Kasumi-1 (cell line): ENCODE measurements at regions not wholly inside any gene's neighbourhood (a gene's known extent, or its start where the extent isn't known, plus 50 kb on each side); places are given as distances from the start of the nearest gene placed in this dataset.

Source experiments
- DNase-seq, 2 experiments: peaks; one replicate each; lab custom pipeline; 2025; lab: John Stamatoyannopoulos, UW

DNA sequence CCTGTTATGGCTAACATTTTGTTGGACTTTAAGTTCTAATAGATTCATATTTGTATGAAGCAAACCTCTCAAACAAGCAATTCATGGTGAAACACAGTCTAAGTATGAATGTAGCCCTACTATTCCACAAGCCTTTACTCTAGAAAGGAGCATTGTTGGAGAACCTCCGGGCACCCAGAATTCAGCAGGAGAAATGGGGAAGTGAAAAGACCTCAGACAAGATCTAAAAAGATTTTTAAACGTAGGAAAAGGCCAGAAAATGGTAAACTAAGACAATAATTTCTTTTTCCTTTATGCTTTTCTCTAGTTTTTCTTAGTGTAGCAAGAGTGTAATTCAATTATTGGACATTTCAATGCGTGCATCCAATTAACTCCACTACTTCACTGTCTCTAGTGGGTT is 426.4 kb downstream of the INSC start:
- no peak for DNase-seq

DNA sequence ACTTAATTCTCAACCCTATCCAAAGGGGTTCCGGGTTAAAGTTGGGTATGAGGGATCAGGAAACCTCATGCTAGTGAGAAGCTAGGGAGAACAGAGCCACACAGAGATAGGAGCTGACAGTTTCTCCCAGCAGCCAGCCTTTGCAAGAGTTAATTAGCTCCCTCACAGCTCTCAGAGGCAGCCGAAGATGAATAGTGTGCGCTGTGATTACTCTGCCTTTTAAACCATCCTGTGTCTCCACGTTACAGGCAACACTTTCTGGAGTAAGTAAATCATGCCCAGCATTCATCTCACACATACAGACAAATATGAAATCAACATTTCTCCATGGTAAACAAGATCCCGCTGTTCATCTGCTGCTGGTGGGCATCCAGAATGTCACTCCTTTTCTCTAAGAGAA is 429.6 kb downstream of the INSC start:
- no peak for DNase-seq

DNA sequence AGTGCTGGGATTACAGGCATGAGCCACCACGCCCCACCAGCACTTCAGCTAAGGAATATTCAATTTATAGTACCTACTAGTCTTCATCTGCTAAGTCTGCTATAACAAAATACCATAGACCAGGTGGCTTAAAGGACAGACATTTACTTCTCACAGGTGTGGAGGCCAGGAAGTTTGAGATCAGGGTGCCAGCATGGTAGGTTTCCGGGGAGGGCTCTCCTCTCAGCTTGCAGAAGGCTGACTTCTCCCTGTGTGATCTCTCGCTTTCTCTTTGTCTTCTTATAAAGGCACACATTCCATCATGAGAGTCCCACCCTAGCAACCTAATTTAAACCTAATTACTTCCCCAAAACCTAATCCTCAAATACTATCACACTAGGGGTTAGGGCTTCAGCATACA is 433.0 kb downstream of the INSC start:
- DNase-seq = no peak

DNA sequence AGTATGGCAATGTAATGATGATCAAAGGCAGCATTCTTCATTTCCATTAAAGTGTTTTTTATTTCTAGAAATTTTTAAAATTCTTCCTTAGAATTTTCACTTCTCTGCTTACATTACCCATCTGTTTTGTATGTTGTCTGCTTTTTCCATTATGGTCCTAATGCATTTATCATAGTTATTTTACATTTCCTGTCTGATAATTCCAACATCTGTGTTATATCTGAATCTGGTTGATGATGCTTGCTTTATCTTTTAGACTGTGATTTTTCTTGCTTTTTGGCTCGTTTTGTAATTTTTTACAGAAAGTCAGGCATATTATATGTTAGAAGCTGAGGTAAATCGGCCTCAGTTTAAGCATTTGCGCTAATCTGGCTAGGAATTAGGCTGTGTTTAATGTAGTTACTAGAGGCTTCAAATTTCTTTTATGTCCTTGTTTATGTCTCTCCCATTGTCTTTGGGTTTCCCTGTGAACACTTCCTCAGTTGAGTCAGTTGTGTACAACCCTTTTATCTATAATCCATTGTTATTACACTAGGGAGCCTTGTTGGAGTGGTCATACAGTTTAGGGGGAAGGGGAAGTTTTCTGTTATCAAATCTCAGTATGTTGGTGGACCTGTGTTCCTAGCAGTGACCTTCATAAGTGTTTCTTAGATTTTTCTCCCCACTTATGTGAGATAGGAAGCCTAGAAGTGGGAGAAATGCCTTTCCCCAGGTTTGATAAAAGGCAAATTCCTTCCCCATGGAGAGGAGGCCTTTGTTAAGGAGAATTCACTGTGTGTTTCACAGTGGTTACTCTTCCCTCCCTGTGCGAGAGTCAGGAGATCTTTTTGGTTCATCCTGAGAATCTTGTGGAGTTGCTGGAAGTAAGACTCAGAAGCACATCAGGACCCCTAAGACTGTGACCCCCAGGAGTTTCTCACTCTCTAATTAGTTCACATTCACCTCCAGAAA is 437.5 kb downstream of the INSC start:
- no peak for DNase-seq

DNA sequence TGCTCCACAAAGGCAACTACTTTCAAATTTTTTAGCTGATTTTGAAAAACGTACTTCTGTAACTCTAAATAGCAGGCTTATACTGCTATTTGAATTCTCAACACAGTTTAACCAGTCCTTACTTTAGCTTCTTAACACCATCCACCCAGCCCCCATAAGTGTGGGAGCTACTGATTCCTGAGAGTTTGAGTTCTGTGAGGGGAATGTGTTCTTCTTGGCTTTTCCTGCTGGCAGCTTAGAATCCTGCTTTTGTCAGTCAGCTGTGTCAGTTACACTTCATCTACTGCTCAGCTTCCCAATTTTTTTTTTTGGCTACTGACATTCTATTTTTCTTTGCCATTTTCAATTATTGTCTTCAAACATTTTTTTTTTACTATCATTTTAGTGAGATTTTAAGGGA is 440.4 kb downstream of the INSC start:
- DNase-seq = no peak

DNA sequence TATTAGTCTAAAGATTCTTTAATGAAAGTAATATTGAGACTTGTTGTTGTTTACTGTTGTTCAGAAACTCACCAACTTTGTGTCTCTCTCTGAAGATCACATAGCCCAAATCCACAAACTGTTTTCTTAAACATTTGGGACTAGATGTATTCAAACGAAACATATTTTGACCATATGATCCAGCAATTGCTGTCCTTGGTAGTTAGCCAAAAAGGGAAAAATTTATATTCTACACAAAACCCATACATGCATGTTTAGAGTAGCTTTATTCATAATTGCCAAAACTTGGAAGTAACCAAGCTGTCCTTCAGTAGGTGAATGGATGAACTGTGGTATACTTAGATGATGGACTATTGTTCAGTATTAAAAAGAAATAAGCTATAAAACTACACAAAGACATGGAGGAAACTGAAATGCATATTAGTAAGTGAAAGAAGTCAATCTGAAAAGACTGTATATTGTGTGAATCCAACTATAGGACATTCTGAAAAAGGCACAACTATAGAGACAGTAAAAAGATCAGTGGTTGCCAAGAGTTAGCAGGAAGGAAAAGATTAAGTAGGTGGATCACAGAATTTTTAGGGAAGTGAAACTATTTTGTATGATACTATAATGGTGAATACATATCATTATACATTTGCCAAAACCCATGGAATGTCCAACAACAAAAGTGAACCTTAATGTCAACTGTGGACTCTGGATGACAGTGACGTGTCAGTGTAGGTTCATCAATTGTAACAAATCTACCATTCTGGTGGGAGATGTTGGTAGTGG is 442.9 kb downstream of the INSC start:
- no peak for DNase-seq

DNA sequence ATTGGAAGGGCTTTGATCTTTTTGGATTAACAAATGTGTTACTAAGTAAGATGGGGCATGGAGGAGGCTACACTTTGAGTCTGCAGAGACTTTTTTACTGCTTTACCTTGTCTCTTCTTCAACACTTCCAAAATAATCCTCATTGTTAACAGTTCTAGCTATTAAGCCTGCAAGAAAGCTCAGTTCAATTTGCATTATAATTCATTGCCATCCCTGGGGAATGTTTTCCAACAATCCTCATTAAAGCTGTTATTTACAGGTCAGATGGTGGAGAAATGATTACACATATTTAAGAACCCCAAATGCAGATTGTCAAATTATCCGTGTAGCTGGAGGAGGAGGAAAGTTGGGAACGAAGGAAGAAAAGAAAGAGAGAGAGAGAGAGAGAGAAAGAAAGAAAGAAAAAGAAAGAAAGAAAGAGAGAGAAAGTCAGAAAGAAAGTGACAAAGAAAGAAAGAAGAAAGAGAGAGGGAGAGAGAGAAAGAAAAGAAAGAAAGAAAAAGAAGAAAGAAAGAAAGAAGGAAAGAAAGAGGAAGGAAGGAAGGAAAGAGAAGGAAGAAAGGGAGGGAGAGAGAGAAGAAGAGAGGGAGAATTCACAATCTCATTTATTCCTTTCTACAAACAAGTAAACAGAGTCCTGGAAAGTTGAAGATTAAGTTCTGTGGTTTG is 443.9 kb downstream of the INSC start:
- no peak for DNase-seq

DNA sequence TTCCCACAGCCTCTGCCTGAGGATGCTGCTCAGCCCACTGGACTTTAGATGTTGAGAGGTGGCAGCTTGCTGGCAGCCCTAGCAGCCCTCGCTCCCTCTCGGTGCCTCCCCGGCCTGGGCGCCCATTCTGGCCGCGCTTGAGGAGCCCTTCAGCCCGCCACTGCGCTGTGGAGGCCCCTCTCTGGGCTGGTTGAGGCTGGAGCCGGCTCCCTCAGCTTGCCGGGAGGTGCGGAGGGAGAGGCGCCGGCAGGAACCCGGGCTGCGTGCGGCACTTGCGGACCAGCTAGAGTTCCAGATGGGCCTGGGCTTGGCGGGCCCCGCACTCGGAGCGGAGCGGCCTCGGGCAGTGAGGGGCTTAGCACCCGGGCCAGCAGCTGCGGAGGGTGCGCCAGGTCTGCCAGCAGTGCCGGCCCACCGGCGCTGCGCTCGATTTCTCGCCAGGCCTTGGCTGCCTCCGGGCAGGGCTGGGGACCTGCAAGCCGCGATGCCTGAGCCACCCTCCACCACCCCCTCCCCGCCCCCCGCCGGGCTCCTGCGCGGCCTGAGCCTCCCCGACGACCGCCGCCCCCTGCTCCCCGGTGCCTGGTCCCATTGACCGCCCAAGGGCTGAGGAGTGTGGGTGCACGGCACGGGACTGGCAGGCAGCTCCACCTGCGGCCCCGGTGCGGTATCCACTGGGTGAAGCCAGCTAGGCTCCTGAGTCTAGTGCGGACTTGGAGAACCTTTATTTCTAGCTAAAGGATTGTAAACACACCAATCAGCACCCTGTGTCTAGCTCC is 446.2 kb downstream of the INSC start:
- DNase-seq = no peak

DNA sequence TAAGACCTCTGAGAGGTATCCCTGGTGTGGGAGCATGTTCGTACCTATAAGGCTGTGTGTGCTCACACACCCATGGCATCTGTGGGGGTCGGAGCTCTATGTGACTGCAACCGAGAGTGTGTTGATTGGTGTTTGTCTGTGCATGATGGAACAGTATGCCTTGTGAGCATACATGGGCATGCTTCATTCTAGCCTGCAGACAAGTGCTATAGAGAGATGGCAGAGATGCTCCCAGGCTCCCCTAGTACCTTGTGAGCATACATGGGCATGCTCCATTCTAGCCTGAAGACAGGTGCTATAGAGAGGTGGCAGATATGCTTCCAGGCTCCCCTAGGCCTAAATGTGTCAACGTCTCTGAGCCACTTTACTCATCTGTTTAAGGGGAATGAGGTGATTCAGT is 447.5 kb downstream of the INSC start:
- no peak for DNase-seq

DNA sequence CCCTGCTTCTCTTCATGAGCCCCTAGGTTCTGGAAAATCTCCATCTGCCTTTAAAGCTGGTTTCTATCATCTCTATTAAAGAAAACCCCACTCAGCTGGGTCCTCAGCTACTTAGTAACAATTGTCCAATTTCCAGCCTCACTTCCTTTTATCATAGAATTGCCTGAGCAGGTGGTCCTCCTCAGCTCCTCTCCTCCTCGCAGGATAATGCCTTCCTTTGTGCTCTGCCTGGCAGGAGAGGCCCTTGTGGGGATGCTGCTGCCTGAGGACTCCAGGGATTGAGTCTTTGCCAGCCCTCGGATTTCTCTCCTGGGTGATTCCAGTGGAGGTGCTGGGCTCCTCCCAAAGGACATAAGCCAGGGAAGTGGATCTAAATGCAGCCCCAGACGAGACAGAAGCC is 448.3 kb downstream of the INSC start:
- DNase-seq = no peak

DNA sequence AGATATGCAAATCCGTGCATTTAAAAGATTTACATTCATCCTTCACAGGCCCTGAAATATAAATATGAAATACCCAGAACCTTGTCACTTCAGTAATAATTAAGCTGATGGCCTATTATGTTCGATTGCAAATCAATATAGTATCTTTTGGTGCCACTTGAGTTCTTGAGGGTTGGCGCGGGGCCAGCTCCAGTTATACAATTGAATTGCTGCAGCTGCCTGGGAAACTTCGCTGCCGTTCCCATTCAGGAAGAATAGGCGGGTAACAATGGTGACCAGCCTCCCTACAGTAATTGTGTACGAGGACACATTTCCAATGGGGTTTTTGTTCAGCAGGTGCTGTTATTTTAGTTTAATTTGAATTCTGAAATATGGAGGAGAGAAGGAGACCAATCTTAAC is 451.2 kb downstream of the INSC start:
- DNase-seq = no peak

DNA sequence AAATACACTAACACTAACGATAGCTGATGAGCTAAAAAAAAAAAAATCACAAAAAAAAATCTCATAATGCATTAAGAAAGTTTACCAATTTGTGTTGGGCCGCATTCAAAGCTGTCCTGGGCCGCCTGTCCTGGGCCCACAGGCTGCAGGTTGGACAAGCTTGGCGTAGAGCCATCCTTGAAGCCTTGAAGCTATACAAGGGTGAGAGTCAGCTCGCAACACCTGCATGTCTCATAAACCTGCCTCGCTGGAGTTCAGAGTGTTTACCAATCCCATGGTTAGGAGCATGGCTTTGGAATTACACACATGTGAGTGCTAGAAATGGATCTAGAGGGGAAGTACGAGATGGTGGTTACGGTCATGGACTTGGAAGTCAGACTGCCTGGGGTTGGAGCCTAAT is 453.7 kb downstream of the INSC start:
- DNase-seq = no peak

DNA sequence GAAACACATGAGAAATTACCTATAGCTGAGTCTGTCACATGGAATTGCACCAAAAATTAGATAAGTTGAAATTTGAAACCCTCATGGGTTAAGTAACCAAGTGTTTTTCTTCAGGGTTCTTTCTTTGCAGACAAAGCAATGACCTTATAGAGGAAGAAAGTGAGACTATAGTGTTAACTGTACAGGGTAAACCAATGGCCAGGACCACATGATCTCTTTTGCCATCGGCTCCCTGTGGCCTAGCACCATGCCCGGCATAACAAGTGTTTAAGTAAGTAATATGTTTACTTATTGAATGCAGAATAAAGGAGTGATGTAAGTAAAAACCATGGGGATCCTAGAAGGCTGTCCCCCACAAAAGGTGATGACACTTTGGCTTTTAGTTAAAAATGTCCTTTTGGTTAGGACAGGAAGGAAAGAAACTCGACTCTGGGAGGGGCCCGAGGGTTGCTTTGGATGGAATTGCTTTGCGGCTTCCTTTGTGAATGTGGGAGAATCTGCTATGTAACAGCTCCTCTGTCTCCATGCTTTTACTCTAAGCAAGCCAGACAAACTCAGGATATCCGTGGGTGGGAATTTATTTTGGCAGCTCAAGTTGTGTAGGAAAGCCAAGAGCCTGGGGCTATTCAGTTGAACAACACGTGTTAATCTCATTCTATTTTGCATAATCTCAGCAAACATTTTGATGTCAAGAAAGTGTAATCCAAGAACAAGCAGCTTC is 454.7 kb downstream of the INSC start:
- no peak for DNase-seq

DNA sequence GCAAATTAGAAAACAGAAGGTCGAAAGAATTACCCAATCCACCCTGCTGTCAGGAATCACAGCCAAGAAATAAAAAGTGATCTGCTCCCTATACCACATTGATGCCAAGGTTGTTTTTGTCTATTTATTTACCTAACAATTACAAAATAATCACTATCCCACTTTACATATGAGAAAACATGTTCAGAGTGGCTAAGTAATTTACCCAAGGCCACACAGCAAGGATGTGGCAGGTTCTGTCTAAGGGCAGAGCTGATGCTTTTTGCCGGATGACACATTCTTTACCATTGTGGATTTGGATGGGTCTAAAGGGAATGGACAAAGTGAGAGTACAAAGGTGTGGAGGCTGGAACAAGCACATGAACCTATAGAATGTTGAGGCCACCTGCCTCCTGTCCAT is 460.7 kb downstream of the INSC start:
- DNase-seq = no peak

DNA sequence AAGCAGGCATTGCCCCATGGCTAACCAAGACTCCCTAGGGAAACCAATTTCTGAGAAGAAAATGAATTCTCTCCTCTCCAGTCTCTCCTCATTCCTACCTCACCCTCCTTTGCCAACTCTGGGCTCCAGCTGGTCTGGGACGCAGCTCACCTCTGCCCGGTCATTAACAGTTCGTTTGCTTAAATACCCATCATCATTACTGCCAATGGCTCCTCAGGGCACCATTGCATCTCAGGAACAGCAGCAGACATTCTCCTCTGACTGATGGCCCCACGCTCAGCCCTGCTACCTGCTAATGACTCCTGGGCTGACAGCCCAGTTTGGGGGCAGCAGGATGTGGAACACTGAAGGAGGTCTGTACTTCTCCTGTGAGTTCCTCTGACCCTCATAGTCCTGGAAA is 462.0 kb downstream of the INSC start:
- DNase-seq = no peak

DNA sequence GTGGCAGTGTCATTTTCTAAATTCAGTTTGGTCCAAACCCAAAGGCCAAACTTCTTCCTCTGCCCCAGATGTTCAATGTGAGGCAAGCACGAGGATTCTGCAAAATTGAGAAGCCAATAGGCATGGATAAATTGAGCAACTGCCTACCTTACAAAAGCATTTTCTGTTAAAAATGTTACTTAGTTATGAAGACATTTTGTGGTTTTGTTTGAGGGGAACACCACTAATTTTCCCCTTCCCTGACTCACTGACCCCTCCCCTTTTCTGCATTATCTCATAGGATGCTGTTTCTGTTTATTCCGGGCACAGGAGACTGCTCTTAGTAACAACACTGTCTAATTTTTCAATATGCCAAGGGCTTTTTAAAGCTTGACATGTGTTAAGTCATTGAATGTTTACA is 462.8 kb downstream of the INSC start:
- no peak for DNase-seq

DNA sequence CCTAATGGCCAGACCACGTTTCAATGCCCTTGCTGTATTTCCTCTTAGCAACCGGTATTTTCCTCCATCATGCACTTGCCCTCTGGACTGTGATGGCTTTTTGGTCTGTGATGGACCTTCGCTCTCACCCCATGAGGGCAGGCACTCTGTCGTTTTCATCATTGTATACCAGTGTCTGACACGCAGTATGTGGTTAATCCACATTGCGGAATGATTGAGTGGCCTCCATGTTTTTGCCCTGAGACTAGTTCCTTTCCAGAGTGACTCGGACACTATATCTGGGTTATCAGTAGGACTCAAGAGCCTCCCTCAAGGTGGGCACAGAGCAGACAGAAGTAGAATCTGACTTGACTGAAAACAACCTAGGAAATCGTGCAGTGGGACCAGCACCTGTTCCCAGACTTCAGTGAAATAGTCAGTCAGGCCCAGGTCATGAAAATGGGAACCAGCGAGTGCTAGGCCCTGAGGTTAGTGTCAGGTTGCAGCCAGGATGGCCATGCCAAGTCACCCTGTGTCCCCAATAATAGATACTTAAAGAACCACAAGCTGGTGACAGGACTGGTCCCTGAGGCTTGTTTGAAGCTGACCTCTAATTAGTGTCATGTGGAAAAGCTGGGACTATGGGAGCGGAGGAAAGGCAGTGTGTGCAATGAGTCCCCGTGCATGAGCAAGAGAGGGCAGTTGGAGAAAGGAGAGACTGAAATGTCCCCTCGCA is 464.7 kb downstream of the INSC start:
- no peak for DNase-seq

DNA sequence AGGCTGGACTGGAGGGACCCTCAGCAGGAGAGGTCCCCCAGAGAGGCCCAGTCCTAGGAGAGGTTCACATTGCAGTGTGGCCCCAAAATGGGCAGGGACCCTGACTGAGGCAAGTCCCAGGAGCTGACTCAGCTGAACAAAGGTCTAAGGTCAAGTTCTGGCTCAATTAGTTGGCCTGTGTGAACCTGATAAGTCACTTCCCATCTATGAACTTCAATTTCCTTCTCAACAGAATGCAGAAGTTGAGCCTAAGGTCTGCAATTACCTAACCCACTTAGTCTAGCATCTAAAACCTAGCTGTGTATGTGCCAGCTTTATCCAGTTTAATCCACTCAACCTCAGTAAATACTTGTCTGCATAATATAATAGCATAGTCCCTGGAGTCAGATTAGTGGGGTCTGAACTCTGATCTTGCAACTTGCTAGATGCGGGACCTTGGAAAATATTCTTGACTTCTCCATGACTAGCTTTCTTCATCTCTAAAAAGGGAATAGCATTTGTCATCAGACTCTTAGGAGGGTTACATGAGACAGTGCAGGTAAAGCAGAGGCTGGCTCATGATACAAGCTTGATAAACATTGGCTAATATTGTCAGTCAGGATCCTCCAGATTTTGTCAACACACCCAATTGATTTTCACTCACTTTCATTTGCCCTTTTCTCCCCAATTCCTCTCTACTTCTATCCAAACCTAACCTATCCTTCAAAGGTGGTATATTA is 465.5 kb downstream of the INSC start:
- no peak for DNase-seq

DNA sequence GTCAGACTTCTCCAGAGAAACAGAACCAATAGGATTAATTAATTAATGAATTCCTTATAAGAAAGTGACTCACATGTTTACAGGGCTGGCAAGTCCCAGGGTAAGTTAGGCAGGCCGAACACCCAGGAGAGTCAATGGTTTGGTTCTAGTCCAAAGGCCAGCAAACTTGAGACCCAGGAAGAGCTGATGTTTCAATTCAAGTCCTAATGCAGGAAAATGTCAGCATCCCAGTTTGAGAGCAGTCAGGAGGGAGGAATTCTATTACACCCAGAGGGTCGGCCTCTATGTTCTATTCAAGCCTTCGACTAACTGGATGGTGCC is 466.0 kb downstream of the INSC start:
- no peak for DNase-seq

DNA sequence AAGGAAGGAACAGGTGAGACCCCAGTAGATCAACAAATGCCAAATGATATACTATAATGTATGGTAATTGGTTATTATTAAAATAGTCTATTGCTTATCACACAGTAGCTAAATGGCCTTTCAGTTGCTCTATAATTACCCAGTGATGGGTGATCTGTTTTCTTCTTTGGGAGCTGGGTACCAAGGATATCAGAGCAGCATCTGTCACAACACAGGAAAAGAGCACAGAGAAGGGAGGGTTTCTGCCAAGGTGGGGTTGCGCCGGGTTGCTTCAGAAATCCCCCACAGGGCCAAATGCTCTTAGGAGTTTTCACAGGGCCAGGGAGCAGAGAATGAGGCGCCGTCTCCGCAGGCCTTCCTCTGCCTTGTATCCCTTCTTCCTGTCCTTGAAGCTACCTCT is 469.4 kb downstream of the INSC start:
- no peak for DNase-seq
